HepG2 (cell line): ENCODE measurements at regions not wholly inside any gene's neighbourhood (a gene's known extent, or its start where the extent isn't known, plus 50 kb on each side); places are given as distances from the start of the nearest gene placed in this dataset.

Source experiments
- GTF2F1 ChIP-seq: fragments of 150-350 bp; IDR thresholded peaks from 2 replicates; pipeline ENCODE4 v1.6.1; 2014; ENCODE audit warnings: low read length
- NFE2 ChIP-seq: sonication (generic); formaldehyde crosslinking; IDR thresholded peaks from 2 replicates; pipeline ENCODE4 v1.4.0; 2020; ENCODE audit warnings: missing genetic modification reagents
- SMARCE1 ChIP-seq: fragments of 450-650 bp; IDR thresholded peaks from 2 replicates; pipeline ENCODE4 v1.6.1; 2017; ENCODE audit warnings: borderline replicate concordance
- SRF ChIP-seq: IDR thresholded peaks from 2 replicates; pipeline ENCODE4 v1.6.1; 2011; ENCODE audit warnings: mild to moderate bottlenecking, low read depth, low read length, moderate library complexity
- SUZ12 ChIP-seq: fragments of 150-350 bp; IDR thresholded peaks from 2 replicates; pipeline ENCODE4 v1.6.1; 2014; ENCODE audit warnings: low read depth, low read length
- ZNF891 ChIP-seq: sonication (generic); formaldehyde crosslinking; IDR thresholded peaks from 2 replicates; pipeline ENCODE4 v1.5.0; 2020; ENCODE audit warnings: mild to moderate bottlenecking, missing genetic modification reagents
- TF ChIP-seq, protein P1 (sequence below): sonication (generic); formaldehyde crosslinking; IDR thresholded peaks from 2 replicates; pipeline ENCODE4 v1.4.0; 2020; ENCODE audit warnings: mild to moderate bottlenecking, missing genetic modification reagents, borderline replicate concordance
- TF ChIP-seq, protein P2 (sequence below): sonication (generic); formaldehyde crosslinking; IDR thresholded peaks from 2 replicates; pipeline ENCODE4 v1.4.0; 2020; ENCODE audit warnings: missing genetic modification reagents, mild to moderate bottlenecking, borderline replicate concordance
- TF ChIP-seq, protein P3 (sequence below): sonication (generic); formaldehyde crosslinking; IDR thresholded peaks from one replicate; pipeline ENCODE4 v1.5.1; 2020; ENCODE audit warnings: mild to moderate bottlenecking, missing genetic modification reagents; ENCODE audit errors: not compliant biosample characterization
- TF ChIP-seq, protein P4 (sequence below): sonication (generic); formaldehyde crosslinking; IDR thresholded peaks from 2 replicates; pipeline ENCODE4 v1.5.0; 2020; ENCODE audit warnings: mild to moderate bottlenecking, missing genetic modification reagents, moderate library complexity

DNA sequence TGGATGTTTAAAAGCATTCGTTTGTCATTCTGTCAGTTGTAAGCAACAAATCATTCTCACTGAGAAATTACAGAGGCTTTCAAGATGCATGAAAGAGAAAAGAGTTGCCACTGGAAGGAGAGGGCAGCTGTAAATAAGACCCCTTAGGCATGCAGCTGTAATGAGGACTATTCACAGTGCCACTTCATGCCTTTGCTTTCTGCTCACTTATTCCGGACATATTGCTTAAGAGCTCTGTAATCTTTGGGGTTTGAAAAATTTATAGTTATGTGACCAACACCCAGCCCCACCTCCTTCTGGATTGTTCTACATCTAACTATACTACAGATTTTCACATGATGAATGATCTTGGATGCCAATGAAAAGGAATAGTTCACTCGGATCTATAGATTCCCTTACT lies 194.8 kb upstream of the DCN start:
- TF ChIP-seq, protein P1, sequence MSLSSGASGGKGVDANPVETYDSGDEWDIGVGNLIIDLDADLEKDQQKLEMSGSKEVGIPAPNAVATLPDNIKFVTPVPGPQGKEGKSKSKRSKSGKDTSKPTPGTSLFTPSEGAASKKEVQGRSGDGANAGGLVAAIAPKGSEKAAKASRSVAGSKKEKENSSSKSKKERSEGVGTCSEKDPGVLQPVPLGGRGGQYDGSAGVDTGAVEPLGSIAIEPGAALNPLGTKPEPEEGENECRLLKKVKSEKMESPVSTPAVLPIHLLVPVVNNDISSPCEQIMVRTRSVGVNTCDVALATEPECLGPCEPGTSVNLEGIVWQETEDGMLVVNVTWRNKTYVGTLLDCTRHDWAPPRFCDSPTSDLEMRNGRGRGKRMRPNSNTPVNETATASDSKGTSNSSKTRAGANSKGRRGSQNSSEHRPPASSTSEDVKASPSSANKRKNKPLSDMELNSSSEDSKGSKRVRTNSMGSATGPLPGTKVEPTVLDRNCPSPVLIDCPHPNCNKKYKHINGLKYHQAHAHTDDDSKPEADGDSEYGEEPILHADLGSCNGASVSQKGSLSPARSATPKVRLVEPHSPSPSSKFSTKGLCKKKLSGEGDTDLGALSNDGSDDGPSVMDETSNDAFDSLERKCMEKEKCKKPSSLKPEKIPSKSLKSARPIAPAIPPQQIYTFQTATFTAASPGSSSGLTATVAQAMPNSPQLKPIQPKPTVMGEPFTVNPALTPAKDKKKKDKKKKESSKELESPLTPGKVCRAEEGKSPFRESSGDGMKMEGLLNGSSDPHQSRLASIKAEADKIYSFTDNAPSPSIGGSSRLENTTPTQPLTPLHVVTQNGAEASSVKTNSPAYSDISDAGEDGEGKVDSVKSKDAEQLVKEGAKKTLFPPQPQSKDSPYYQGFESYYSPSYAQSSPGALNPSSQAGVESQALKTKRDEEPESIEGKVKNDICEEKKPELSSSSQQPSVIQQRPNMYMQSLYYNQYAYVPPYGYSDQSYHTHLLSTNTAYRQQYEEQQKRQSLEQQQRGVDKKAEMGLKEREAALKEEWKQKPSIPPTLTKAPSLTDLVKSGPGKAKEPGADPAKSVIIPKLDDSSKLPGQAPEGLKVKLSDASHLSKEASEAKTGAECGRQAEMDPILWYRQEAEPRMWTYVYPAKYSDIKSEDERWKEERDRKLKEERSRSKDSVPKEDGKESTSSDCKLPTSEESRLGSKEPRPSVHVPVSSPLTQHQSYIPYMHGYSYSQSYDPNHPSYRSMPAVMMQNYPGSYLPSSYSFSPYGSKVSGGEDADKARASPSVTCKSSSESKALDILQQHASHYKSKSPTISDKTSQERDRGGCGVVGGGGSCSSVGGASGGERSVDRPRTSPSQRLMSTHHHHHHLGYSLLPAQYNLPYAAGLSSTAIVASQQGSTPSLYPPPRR (CRISPR knock-in tag), result no peak
- TF ChIP-seq SUZ12 (no peak), SRF (no peak), SMARCE1 (no peak), GTF2F1 (no peak), ZNF891 (CRISPR knock-in tag) (no peak), NFE2 (CRISPR knock-in tag) (no peak)
- TF ChIP-seq, protein P2, sequence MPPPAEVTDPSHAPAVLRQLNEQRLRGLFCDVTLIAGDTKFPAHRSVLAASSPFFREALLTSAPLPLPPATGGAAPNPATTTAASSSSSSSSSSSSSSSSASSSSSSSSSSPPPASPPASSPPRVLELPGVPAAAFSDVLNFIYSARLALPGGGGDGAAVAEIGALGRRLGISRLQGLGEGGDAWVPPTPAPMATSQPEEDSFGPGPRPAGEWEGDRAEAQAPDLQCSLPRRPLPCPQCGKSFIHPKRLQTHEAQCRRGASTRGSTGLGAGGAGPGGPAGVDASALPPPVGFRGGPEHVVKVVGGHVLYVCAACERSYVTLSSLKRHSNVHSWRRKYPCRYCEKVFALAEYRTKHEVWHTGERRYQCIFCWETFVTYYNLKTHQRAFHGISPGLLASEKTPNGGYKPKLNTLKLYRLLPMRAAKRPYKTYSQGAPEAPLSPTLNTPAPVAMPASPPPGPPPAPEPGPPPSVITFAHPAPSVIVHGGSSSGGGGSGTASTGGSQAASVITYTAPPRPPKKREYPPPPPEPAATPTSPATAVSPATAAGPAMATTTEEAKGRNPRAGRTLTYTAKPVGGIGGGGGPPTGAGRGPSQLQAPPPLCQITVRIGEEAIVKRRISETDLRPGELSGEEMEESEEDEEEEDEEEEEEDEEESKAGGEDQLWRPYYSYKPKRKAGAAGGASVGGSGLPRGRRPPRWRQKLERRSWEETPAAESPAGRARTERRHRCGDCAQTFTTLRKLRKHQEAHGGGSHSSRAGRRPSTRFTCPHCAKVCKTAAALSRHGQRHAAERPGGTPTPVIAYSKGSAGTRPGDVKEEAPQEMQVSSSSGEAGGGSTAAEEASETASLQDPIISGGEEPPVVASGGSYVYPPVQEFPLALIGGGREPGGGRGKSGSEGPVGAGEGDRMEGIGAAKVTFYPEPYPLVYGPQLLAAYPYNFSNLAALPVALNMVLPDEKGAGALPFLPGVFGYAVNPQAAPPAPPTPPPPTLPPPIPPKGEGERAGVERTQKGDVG (CRISPR knock-in tag), result no peak
- TF ChIP-seq, protein P3, sequence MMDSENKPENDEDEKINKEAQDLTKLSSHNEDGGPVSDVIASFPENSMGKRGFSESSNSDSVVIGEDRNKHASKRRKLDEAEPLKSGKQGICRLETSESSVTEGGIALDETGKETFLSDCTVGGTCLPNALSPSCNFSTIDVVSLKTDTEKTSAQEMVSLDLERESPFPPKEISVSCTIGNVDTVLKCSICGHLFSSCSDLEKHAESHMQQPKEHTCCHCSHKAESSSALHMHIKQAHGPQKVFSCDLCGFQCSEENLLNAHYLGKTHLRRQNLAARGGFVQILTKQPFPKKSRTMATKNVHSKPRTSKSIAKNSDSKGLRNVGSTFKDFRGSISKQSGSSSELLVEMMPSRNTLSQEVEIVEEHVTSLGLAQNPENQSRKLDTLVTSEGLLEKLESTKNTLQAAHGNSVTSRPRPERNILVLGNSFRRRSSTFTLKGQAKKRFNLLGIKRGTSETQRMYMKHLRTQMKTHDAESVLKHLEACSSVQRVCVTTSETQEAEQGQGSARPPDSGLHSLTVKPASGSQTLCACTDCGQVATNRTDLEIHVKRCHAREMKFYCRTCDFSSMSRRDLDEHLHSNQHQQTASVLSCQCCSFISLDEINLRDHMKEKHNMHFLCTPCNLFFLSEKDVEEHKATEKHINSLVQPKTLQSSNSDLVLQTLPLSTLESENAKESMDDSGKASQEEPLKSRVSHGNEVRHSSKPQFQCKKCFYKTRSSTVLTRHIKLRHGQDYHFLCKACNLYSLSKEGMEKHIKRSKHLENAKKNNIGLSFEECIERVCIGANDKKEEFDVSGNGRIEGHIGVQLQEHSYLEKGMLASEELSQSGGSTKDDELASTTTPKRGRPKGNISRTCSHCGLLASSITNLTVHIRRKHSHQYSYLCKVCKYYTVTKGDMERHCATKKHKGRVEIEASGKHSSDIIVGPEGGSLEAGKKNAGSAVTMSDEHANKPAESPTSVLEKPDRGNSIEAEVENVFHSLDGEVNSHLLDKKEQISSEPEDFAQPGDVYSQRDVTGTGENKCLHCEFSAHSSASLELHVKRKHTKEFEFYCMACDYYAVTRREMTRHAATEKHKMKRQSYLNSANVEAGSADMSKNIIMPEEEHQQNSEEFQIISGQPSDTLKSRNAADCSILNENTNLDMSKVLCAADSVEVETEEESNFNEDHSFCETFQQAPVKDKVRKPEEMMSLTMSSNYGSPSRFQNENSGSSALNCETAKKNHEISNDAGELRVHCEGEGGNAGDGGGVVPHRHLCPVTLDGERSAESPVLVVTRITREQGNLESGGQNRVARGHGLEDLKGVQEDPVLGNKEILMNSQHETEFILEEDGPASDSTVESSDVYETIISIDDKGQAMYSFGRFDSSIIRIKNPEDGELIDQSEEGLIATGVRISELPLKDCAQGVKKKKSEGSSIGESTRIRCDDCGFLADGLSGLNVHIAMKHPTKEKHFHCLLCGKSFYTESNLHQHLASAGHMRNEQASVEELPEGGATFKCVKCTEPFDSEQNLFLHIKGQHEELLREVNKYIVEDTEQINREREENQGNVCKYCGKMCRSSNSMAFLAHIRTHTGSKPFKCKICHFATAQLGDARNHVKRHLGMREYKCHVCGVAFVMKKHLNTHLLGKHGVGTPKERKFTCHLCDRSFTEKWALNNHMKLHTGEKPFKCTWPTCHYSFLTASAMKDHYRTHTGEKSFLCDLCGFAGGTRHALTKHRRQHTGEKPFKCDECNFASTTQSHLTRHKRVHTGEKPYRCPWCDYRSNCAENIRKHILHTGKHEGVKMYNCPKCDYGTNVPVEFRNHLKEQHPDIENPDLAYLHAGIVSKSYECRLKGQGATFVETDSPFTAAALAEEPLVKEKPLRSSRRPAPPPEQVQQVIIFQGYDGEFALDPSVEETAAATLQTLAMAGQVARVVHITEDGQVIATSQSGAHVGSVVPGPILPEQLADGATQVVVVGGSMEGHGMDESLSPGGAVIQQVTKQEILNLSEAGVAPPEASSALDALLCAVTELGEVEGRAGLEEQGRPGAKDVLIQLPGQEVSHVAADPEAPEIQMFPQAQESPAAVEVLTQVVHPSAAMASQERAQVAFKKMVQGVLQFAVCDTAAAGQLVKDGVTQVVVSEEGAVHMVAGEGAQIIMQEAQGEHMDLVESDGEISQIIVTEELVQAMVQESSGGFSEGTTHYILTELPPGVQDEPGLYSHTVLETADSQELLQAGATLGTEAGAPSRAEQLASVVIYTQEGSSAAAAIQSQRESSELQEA, result no peak
- TF ChIP-seq, protein P4, sequence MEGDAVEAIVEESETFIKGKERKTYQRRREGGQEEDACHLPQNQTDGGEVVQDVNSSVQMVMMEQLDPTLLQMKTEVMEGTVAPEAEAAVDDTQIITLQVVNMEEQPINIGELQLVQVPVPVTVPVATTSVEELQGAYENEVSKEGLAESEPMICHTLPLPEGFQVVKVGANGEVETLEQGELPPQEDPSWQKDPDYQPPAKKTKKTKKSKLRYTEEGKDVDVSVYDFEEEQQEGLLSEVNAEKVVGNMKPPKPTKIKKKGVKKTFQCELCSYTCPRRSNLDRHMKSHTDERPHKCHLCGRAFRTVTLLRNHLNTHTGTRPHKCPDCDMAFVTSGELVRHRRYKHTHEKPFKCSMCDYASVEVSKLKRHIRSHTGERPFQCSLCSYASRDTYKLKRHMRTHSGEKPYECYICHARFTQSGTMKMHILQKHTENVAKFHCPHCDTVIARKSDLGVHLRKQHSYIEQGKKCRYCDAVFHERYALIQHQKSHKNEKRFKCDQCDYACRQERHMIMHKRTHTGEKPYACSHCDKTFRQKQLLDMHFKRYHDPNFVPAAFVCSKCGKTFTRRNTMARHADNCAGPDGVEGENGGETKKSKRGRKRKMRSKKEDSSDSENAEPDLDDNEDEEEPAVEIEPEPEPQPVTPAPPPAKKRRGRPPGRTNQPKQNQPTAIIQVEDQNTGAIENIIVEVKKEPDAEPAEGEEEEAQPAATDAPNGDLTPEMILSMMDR, result no peak
